ENCODE measurements at regions not wholly inside any gene's neighbourhood (a gene's known extent, or its start where the extent isn't known, plus 50 kb on each side); places are given as distances from the start of the nearest gene placed in this dataset.
"Not testable (repeated sequence)": the region's sequence is repeated elsewhere in the genome, so short reads cannot be mapped to it uniquely, and the experiment has no call there.

- peak; percentile 54 for DNase-seq
These were observed 540.7 kb upstream of the NETO1 start for GRCh38 chr18:73408469-73408868.

DNA sequence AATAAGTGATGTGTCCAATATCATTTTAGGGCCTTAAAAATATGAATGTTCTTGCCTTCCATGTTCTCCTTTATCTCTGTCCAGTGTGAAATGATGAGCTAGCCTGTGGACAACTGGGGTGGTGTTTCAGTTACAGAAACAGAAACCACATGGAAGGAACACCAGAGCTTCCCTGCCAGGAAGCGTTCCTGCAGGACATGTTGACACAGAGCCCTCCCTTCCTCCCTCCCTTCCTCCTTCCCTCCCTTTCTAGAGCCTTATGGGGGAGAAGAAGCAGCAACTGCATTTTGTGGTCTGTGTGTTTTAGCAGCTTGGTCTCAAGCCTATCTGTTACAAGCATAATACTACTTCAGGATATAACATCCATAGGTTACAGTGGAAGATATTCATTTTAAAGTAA is 539.7 kb upstream of the NETO1 start:
- DNase-seq: no peak

DNA sequence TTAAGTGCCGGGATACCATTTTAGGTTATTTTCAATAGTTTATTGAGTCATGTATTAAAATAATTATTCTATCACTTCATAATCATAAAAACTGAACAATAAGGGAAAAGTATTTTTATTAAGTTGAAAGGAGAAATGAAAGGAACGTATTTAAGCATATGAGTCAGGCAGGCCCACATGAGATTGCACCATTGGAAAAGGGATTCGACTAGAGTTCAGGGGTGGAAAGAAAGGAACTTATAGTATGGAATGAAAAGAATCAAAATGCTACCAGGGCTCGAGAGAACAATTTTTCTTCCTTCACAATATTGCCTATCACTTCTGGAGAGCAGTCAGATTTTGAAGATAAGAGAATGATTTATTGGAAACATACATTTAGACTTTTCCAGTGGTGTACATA is 516.5 kb upstream of the NETO1 start:
- no peak for DNase-seq

GRCh38 chr18:73381699-73382036 is 513.9 kb upstream of the NETO1 start:
- no peak for DNase-seq

- DNase-seq: no peak
These were observed 513.4 kb upstream of the NETO1 start for GRCh38 chr18:73381016-73381698.

GRCh38 chr18:73366713-73367112 is 498.9 kb upstream of the NETO1 start:
- no peak for DNase-seq

DNA sequence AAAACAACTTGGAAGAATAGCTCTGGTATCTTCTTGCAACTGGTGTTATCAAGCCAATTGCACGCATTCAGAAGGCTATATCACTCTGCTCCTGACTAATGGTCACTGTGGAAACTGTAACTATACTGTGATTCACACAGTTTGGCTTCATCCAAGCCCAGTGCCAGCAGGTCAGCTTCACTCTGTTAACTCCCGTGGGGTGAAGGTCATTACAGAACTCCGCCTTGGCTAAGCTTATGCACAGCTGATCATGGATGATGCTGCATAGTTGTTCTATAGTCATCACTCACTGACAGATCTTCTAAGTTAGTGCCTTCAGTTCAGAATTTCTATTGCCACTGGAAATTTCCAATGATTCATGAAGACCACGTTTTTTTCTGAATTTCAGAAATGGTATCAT is 497.2 kb upstream of the NETO1 start:
- no peak for DNase-seq

DNA sequence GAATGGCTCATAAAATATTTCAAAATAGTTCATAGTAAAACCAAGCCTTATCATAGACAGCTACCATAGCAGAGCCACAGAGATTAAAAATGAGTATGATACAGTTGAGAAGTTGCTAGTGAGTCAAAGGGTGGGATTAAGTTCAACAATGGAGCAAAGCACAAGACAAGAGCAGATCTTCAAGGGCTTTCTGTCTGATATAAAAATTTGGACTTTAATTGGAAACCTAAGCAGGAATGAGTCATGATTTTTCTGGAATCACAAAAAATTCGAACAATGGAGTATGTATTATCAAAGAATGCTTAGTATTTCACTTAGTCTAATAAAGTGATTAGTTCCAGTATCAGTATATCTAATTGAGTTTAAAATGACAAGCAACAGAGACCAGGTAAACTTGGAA is 487.3 kb upstream of the NETO1 start:
- DNase-seq: no peak

GRCh38 chr18:73352546-73352945 is 484.8 kb upstream of the NETO1 start:
- DNase-seq: no peak

- DNase-seq: no peak
These were observed 472.6 kb upstream of the NETO1 start for GRCh38 chr18:73340135-73340977.

GRCh38 chr18:73331212-73331772 is 463.5 kb upstream of the NETO1 start:
- DNase-seq: no peak

GRCh38 chr18:73330106-73330505 is 462.3 kb upstream of the NETO1 start:
- not testable (repeated sequence) for DNase-seq

DNA sequence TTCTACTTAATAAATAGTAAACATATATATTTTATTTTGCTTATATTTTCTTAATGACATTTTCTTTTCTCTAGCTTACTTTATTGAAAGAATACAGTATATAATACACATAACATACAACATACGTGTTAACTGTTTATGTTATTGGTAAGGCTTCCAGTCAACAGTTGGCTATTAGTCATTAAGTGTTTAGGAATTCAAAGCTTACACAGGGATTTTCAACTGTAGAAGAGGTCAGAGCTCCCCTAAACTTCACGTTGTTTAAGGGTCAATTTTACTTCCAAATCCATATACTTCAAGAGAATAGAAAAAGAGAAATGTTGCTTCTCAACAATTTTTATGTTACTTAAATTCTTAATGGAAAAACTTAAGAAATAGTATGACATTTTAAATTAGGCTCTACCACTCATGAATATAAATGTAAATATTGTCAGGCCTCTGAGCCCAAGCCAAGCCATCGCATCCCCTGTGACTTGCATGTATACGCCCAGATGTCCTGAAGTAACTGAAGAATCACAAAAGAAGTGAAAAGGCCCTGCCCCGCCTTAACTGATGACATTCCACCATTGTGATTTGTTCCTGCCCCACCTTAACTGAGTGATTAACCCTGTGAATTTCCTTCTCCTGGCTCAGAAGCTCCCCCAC is 456.5 kb upstream of the NETO1 start:
- not testable (repeated sequence) for DNase-seq

DNA sequence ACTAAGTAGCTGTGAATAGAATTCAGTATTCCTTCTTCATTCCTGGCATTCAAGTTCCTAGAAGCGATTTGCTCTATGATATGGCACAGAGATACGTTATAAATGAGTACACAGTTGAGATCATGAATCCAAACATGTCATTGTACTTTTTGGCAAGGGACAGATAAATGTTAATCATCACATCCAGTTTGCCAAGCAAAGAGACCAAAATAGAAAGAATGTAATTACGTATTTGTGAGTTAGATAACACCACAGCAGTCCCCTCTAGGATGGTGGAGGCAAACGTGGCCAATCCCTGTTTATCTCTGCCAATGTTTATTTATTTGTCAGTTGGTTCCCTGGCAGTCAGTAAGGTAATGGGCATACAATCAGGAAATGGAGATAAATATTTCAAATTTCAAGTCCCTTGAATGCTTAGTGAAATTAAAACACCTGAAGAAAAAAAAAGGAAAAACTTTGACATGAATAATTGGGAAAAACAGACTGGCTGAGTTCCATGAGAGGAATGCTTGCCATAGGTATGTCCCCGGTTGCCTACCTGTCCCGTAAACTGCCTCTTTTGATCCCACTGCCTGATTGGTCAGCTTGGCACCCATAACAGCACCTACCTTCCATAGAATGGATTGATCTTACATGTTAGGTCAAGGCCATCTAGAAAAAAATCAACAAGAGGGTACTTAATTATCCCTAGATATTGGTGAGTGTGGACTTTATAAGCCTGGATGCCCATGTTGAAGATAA is 451.1 kb upstream of the NETO1 start:
- DNase-seq: no peak

GRCh38 chr18:73316513-73316912 is 448.7 kb upstream of the NETO1 start:
- DNase-seq: no peak

DNA sequence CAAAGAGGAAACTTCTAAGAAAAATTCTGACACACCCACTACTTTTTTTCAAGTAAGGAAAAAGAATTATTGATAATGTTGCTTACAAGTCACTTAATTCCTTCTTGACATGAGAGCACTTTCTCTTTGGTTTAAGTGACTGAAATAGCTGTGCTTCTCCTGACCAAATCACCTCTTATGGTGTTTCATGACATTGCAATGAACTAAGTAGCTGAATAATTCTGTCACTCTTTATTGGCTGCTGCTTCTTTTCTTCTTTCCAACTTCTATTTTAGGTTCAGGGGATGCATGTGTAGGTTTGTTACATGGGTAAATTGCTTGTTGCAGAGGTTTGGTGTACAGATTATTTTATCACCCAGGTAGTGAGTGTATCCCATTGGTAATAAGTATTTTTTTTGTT is 447.6 kb upstream of the NETO1 start:
- no peak for DNase-seq

GRCh38 chr18:73313476-73313875 is 445.7 kb upstream of the NETO1 start:
- no peak for DNase-seq

GRCh38 chr18:73296686-73297085 is 428.9 kb upstream of the NETO1 start:
- no peak for DNase-seq

DNA sequence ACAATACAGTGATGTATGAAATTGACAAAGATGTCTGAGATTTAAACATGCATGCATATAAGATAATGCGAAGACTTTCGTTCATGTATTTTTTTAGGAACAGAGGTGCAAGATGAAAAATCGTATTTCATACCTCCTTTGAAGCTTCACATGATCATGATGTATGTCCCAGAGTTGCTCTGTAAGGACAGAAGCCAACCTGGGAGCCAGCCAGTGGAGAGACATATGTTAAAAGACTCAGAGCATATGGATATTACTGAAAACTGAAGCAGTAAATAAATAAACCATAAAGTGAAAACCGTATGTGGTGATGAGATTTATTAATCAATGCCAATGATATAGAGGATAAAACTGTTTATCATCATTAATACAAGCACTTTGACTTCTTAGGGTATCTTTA is 424.4 kb upstream of the NETO1 start:
- DNase-seq: no peak

- no peak for DNase-seq
These were observed 421.0 kb upstream of the NETO1 start for GRCh38 chr18:73288813-73289212.

DNA sequence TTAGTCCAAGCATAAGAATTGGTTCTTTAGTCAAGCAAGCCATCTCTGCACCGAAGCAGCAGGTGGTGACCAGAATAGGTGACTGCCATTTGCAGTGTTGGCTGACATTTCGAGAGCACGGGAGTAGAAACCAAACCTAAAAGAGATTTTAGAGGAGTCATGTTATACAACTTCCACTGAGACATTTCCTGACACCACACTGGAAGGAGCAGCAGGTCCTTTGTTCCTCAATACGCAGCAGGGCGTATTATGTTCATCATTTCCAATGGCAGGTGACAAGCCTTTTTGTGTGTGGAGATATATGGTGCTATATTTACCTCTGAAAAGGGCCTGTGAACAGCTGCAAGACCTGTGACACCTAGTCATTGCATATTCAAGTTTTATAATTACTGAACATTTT is 418.8 kb upstream of the NETO1 start:
- DNase-seq: no peak

DNA sequence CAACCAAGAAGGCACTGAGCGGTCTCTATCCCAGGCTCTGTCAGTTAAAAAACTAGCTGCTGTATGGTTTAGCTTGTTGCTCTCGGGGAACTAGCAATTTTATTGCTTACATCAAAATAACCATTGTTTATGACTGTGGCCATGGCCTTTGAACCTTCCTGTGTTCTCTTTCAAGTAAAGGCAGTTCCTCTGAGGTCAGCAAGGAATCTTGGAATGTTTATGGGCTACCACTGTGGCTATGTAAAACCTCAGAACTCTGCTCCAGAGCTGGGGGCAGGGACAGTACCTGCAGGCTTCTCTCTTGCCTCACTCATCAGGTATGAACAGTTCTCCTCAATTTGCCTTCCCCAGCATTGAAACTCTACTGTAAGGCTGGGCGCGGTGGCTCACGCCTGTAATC is 416.0 kb upstream of the NETO1 start:
- no peak for DNase-seq

GRCh38 chr18:73283032-73283431 is 415.2 kb upstream of the NETO1 start:
- no peak for DNase-seq
